ENCODE measurements at regions not wholly inside any gene's neighbourhood (a gene's known extent, or its start where the extent isn't known, plus 50 kb on each side); places are given as distances from the start of the nearest gene placed in this dataset.

GRCh38 chr2:13650586-13651180 is 933.9 kb downstream of the TRIB2 start:
- Histone ChIP-seq H3K27ac (no peak overlapping the region), H3K27me3 (replicated peaks) (no peaks in the 10 kb centered on the region), H3K36me3 (replicated peaks) (no peaks in the 10 kb centered on the region), H3K4me3 (ENCODE audit: low read depth, low read length) (no peak overlapping the region)
- DNase-seq, result no peak
- in situ Hi-C loops (cut with HindIII; ENCODE audit: low pct_ligation_motif_present, low sequenced_read_pairs), result no loop called here
- TF ChIP-seq, protein P1, sequence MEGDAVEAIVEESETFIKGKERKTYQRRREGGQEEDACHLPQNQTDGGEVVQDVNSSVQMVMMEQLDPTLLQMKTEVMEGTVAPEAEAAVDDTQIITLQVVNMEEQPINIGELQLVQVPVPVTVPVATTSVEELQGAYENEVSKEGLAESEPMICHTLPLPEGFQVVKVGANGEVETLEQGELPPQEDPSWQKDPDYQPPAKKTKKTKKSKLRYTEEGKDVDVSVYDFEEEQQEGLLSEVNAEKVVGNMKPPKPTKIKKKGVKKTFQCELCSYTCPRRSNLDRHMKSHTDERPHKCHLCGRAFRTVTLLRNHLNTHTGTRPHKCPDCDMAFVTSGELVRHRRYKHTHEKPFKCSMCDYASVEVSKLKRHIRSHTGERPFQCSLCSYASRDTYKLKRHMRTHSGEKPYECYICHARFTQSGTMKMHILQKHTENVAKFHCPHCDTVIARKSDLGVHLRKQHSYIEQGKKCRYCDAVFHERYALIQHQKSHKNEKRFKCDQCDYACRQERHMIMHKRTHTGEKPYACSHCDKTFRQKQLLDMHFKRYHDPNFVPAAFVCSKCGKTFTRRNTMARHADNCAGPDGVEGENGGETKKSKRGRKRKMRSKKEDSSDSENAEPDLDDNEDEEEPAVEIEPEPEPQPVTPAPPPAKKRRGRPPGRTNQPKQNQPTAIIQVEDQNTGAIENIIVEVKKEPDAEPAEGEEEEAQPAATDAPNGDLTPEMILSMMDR (IDR thresholded peaks at IDR 0.05; ENCODE audit: low read depth, low read length, missing control alignments), result peak; percentile 25

GRCh38 chr2:13651684-13652131 is 935.0 kb downstream of the TRIB2 start:
- Histone ChIP-seq H3K27me3 (replicated peaks) (no peaks in the 10 kb centered on the region), H3K36me3 (replicated peaks) (no peaks in the 10 kb centered on the region), H3K4me3 (ENCODE audit: low read depth, low read length) (no peak overlapping the region), H3K27ac (no peak overlapping the region)
- DNase-seq, result no peak
- TF ChIP-seq, protein P1 (IDR thresholded peaks at IDR 0.05; ENCODE audit: low read depth, low read length, missing control alignments), result no peak
- in situ Hi-C loops (cut with HindIII; ENCODE audit: low pct_ligation_motif_present, low sequenced_read_pairs), result no loop called here

- peak; percentile 87 for DNase-seq
- TF ChIP-seq, protein P1 (IDR thresholded peaks at IDR 0.05; ENCODE audit: low read depth, low read length, missing control alignments), result no peak
- Histone ChIP-seq H3K36me3 (replicated peaks) (no peaks in the 10 kb centered on the region), H3K4me3 (ENCODE audit: low read depth, low read length) (no peak overlapping the region), H3K27ac (peak overlapping the region; percentile 90), H3K27me3 (replicated peaks) (no peaks in the 10 kb centered on the region)
- in situ Hi-C loops (cut with HindIII; ENCODE audit: low pct_ligation_motif_present, low sequenced_read_pairs), result no loop called here
Measured at GRCh38 chr2:13652531-13653313, 936.0 kb downstream of the TRIB2 start.

DNA sequence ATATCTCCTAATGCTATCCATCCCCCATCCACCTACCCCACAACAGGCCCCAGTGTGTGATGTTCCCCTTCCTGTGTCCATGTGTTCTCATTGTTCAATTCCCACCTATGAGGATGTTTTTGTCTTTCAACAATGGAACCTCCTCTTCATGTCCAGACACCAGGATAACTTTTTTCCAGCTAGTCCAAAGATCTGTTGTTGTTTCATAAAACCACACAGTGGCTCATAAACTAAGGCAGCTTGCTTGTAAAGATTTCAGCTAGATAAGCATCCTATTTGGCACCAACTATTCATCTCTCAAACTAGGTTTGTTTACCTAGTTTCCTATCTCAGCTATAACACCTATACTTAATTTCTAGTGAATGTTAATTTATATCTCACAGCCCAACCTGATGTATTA is 937.7 kb downstream of the TRIB2 start:
- Histone ChIP-seq H3K27ac (no peak overlapping the region), H3K36me3 (replicated peaks) (no peaks in the 10 kb centered on the region), H3K27me3 (replicated peaks) (no peaks in the 10 kb centered on the region), H3K4me3 (ENCODE audit: low read depth, low read length) (no peak overlapping the region)
- DNase-seq, result no peak
- in situ Hi-C loops (cut with HindIII; ENCODE audit: low pct_ligation_motif_present, low sequenced_read_pairs), result no loop called here
- TF ChIP-seq, protein P1 (IDR thresholded peaks at IDR 0.05; ENCODE audit: low read depth, low read length, missing control alignments), result no peak

GRCh38 chr2:13660231-13660630 is 943.5 kb downstream of the TRIB2 start:
- in situ Hi-C loops (cut with HindIII; ENCODE audit: low pct_ligation_motif_present, low sequenced_read_pairs), result no loop called here
- Histone ChIP-seq H3K4me3 (ENCODE audit: low read depth, low read length) (no peak overlapping the region), H3K27ac (no peak overlapping the region), H3K27me3 (replicated peaks) (no peaks in the 10 kb centered on the region), H3K36me3 (replicated peaks) (no peaks in the 10 kb centered on the region)
- DNase-seq, result no peak
- TF ChIP-seq, protein P1 (IDR thresholded peaks at IDR 0.05; ENCODE audit: low read depth, low read length, missing control alignments), result no peak

Measured in brain microvascular endothelial cell (primary cell).